ENCODE measurements at regions not wholly inside any gene's neighbourhood (a gene's known extent, or its start where the extent isn't known, plus 50 kb on each side); places are given as distances from the start of the nearest gene placed in this dataset.

DNA sequence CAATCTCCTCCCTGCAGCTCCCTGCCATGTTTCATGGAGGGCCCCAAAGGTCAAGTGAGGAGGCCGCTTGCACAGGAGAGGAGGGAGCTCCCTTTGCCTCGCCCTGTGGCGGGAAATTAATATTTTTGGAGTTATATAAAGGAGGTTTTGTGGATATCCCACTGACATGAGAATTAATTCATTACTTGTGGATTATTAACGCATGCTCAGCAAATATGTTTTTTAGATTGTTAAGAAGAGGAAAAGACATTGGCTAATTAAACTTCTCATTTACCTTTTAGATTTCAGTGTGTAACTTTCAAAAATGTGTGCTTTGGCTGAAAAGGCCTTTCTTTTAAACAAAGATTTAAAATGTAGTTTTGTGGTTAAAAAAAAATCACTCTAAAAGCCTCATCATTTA is 474.0 kb downstream of the SOCS6 start:
- Histone ChIP-seq H3K4me1 (ENCODE audit: control insufficient read depth, insufficient read depth, low read length, poor library complexity, severe bottlenecking) (no peaks in the 10 kb centered on the region), H3K27me3 (replicated peaks; ENCODE audit: control insufficient read depth, insufficient read depth, low read length, poor library complexity, severe bottlenecking) (no peaks in the 10 kb centered on the region), H3K9me3 (ENCODE audit: control insufficient read depth, low read length) (no peaks in the 10 kb centered on the region), H3K4me3 (ENCODE audit: insufficient read depth, low read depth, low read length, poor library complexity, severe bottlenecking) (no peak overlapping the region), H3K36me3 (ENCODE audit: control insufficient read depth, insufficient read depth, low read length) (no peaks in the 10 kb centered on the region), H3K27ac (ENCODE audit: insufficient read depth, low read length, poor library complexity, severe bottlenecking) (no peak overlapping the region)
- DNase-seq = no peak

DNA sequence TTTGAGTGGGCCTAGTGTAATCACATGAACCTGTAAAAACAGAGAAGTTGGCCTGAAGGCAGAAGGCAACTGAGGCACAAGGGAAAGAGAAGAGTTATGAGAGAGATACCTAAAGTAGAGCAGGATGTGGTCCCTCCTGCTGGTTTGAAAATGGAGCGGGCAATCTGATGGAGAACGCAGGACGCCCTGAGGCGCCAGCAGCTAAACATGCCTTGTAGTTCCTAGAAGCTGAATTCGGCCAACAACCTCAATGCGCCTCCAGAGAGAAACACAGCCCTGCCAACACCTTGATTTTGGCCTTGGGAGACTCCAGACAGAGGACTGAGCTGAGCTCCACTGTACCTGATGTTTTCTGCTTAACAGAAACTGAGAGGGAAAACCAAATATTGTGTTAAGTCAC is 469.9 kb downstream of the SOCS6 start:
- Histone ChIP-seq H3K9me3 (ENCODE audit: control insufficient read depth, low read length) (no peaks in the 10 kb centered on the region), H3K36me3 (ENCODE audit: control insufficient read depth, insufficient read depth, low read length) (no peaks in the 10 kb centered on the region), H3K27me3 (replicated peaks; ENCODE audit: control insufficient read depth, insufficient read depth, low read length, poor library complexity, severe bottlenecking) (no peaks in the 10 kb centered on the region), H3K27ac (ENCODE audit: insufficient read depth, low read length, poor library complexity, severe bottlenecking) (no peak overlapping the region), H3K4me3 (ENCODE audit: insufficient read depth, low read depth, low read length, poor library complexity, severe bottlenecking) (no peak overlapping the region), H3K4me1 (ENCODE audit: control insufficient read depth, insufficient read depth, low read length, poor library complexity, severe bottlenecking) (no peaks in the 10 kb centered on the region)
- no peak for DNase-seq

DNA sequence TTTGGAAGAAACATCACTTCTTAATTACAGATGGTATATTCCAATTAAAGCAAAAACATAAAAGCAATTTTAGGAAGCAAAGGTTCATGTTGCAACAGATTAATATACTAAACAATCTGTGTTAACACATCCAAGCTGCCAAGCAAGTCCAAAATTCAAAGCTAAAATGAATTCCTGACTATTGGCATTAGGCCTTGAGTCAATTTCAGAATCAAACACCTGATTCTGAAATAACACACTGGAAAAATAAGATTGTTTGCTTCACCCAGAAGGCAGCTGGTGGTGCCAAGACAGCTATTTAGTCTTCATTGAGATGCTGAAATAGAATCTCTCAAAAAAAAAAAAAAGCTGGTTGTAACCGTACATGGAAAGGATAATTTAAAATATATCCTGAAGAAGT is 465.6 kb downstream of the SOCS6 start:
- DNase-seq = no peak
- no peaks in the 10 kb centered on the region for H3K36me3 ChIP-seq (ENCODE audit: control insufficient read depth, insufficient read depth, low read length)
- H3K9me3 ChIP-seq (ENCODE audit: control insufficient read depth, low read length) = no peaks in the 10 kb centered on the region
- H3K27ac ChIP-seq (ENCODE audit: insufficient read depth, low read length, poor library complexity, severe bottlenecking) = no peak overlapping the region
- no peaks in the 10 kb centered on the region for H3K27me3 ChIP-seq (replicated peaks; ENCODE audit: control insufficient read depth, insufficient read depth, low read length, poor library complexity, severe bottlenecking)
- no peak overlapping the region for H3K4me3 ChIP-seq (ENCODE audit: insufficient read depth, low read depth, low read length, poor library complexity, severe bottlenecking)
- H3K4me1 ChIP-seq (ENCODE audit: control insufficient read depth, insufficient read depth, low read length, poor library complexity, severe bottlenecking) = no peaks in the 10 kb centered on the region

DNA sequence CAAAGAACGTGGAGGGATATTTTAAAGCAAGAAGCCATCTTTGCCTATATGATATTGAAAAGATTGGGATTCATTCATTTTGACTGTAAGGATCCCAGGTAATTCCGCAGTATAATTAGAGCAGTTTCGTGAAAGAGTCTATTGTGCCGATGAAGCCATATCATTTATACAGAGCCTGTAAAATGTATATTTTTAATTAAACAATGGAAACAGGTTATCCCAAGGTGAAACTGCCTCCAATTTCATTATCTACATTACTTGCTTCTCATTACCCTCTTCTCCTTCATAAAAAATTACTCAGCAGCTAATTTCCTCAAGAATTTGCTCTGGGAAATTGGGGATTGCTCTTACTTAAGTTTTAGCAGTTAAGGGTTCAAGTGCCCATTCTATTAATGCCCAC is 444.1 kb downstream of the SOCS6 start:
- H3K36me3 ChIP-seq (ENCODE audit: control insufficient read depth, insufficient read depth, low read length) = no peaks in the 10 kb centered on the region
- no peaks in the 10 kb centered on the region for H3K4me1 ChIP-seq (ENCODE audit: control insufficient read depth, insufficient read depth, low read length, poor library complexity, severe bottlenecking)
- no peaks in the 10 kb centered on the region for H3K9me3 ChIP-seq (ENCODE audit: control insufficient read depth, low read length)
- no peak for DNase-seq
- no peaks in the 10 kb centered on the region for H3K27me3 ChIP-seq (replicated peaks; ENCODE audit: control insufficient read depth, insufficient read depth, low read length, poor library complexity, severe bottlenecking)
- no peak overlapping the region for H3K27ac ChIP-seq (ENCODE audit: insufficient read depth, low read length, poor library complexity, severe bottlenecking)
- no peak overlapping the region for H3K4me3 ChIP-seq (ENCODE audit: insufficient read depth, low read depth, low read length, poor library complexity, severe bottlenecking)

DNA sequence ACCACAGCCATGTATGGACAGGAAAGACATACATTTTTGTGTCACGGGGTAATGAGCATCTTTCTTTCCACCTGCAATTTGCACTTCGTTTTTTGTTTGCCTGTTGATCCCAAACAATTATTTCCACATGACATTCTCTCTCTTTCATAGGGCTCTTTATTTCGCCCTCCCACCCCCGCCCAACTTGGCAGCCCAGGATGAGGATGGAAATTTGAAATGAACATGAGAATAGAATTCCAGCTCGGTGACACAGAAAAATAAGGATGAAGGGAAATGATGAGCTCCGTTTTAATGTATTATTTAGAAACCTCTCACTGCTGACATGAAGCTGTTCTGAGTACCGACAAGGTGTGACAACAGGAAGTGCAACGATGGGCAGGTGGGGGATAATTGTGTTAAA is 443.3 kb downstream of the SOCS6 start:
- Histone ChIP-seq H3K27ac (ENCODE audit: insufficient read depth, low read length, poor library complexity, severe bottlenecking) (no peak overlapping the region), H3K4me1 (ENCODE audit: control insufficient read depth, insufficient read depth, low read length, poor library complexity, severe bottlenecking) (no peaks in the 10 kb centered on the region), H3K27me3 (replicated peaks; ENCODE audit: control insufficient read depth, insufficient read depth, low read length, poor library complexity, severe bottlenecking) (no peaks in the 10 kb centered on the region), H3K4me3 (ENCODE audit: insufficient read depth, low read depth, low read length, poor library complexity, severe bottlenecking) (no peak overlapping the region), H3K9me3 (ENCODE audit: control insufficient read depth, low read length) (no peaks in the 10 kb centered on the region), H3K36me3 (ENCODE audit: control insufficient read depth, insufficient read depth, low read length) (no peaks in the 10 kb centered on the region)
- DNase-seq = no peak

DNA sequence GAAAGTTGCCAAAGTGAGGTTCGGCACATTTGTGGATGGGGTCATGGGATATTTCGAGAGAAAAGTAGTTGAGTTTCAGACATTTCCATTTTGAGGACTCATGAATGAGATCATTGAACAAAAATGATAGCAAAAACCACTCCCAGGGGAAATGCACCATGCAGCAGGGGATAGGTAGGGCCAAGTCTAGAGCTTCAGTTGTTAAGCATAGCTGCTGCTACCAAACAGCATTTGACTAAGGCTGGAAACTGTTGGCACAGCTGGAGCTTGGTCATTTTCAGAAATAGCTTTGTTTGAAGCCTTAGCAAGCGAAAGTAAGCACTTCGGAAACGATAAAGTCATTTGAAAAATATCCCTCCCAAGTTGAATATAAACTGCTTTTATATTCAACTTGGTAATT is 431.8 kb downstream of the SOCS6 start:
- Histone ChIP-seq H3K27me3 (replicated peaks; ENCODE audit: control insufficient read depth, insufficient read depth, low read length, poor library complexity, severe bottlenecking) (no peaks in the 10 kb centered on the region), H3K36me3 (ENCODE audit: control insufficient read depth, insufficient read depth, low read length) (no peaks in the 10 kb centered on the region), H3K27ac (ENCODE audit: insufficient read depth, low read length, poor library complexity, severe bottlenecking) (no peak overlapping the region), H3K4me3 (ENCODE audit: insufficient read depth, low read depth, low read length, poor library complexity, severe bottlenecking) (no peak overlapping the region), H3K9me3 (ENCODE audit: control insufficient read depth, low read length) (no peaks in the 10 kb centered on the region), H3K4me1 (ENCODE audit: control insufficient read depth, insufficient read depth, low read length, poor library complexity, severe bottlenecking) (no peaks in the 10 kb centered on the region)
- DNase-seq = no peak

DNA sequence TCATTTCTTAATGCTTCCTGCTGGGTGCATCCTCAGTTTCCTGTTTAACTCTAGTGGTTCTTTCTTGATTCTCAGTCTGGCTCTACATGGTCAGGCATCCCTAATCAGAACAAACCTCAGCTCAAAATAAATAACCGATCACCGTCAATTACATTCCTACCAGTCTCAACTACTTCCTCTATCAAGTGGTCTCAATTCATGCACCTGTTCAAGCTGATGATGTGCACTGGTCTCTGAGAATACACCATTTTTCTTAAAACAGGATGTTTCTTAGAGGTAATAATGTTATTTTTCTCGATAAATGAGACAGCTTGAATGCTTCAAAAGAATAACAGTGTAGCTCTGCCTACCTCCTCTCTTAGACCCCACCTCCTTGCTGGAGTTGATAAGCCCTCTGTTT is 420.9 kb downstream of the SOCS6 start:
- Histone ChIP-seq H3K27ac (ENCODE audit: insufficient read depth, low read length, poor library complexity, severe bottlenecking) (no peak overlapping the region), H3K4me1 (ENCODE audit: control insufficient read depth, insufficient read depth, low read length, poor library complexity, severe bottlenecking) (no peaks in the 10 kb centered on the region), H3K36me3 (ENCODE audit: control insufficient read depth, insufficient read depth, low read length) (no peaks in the 10 kb centered on the region), H3K9me3 (ENCODE audit: control insufficient read depth, low read length) (no peaks in the 10 kb centered on the region), H3K27me3 (replicated peaks; ENCODE audit: control insufficient read depth, insufficient read depth, low read length, poor library complexity, severe bottlenecking) (no peaks in the 10 kb centered on the region), H3K4me3 (ENCODE audit: insufficient read depth, low read depth, low read length, poor library complexity, severe bottlenecking) (no peak overlapping the region)
- no peak for DNase-seq

DNA sequence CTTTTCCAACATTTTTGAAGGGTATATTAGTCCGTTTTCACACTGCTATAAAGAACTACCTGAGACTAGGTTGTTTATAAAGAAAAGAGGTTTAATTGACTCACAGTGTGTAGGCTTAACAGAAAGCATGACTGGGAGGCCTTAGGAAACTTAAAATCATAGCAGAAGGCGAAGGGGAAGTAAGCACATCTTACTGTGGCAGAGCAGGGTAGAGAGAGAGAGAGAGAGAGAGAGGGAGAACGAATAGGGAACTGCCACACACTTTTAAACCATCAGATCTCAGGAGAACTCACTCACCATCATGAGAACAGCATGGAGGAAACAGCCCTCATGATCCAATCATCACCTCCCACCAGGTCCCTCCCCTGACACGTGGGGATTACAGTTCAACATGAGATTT is 420.3 kb downstream of the SOCS6 start:
- no peaks in the 10 kb centered on the region for H3K36me3 ChIP-seq (ENCODE audit: control insufficient read depth, insufficient read depth, low read length)
- no peaks in the 10 kb centered on the region for H3K4me1 ChIP-seq (ENCODE audit: control insufficient read depth, insufficient read depth, low read length, poor library complexity, severe bottlenecking)
- H3K27ac ChIP-seq (ENCODE audit: insufficient read depth, low read length, poor library complexity, severe bottlenecking) = no peak overlapping the region
- H3K9me3 ChIP-seq (ENCODE audit: control insufficient read depth, low read length) = no peaks in the 10 kb centered on the region
- no peak overlapping the region for H3K4me3 ChIP-seq (ENCODE audit: insufficient read depth, low read depth, low read length, poor library complexity, severe bottlenecking)
- H3K27me3 ChIP-seq (replicated peaks; ENCODE audit: control insufficient read depth, insufficient read depth, low read length, poor library complexity, severe bottlenecking) = no peaks in the 10 kb centered on the region
- no peak for DNase-seq

DNA sequence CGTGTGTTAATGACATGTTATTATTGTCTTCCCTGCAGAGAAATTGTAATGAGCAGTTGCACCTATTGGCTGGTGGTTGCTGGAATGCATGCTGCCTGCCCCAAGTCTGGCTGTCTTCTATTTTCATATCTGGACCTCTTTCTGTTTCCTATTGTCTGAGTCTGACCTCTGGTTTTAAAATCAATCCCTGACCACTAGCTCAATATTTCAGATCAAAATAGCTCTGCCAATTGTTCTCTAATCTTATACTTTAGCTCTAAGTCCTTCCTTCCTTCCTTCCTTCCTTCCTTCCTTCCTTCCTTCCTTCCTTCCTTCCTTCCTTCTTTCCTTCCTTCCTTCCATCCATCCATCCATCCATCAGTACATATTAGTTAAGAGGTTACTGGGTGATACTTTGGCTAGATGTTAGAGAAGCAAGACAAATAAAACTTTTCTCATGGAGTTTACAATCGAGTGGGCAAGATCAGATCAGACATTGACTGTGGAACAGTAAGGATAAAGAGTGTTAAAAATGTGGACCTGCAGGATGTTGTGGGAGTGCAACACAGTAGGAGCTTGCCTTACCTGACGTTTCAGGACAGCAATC is 417.1 kb downstream of the SOCS6 start:
- Histone ChIP-seq H3K4me3 (ENCODE audit: insufficient read depth, low read depth, low read length, poor library complexity, severe bottlenecking) (no peak overlapping the region), H3K36me3 (ENCODE audit: control insufficient read depth, insufficient read depth, low read length) (no peaks in the 10 kb centered on the region), H3K27me3 (replicated peaks; ENCODE audit: control insufficient read depth, insufficient read depth, low read length, poor library complexity, severe bottlenecking) (no peaks in the 10 kb centered on the region), H3K4me1 (ENCODE audit: control insufficient read depth, insufficient read depth, low read length, poor library complexity, severe bottlenecking) (no peaks in the 10 kb centered on the region), H3K9me3 (ENCODE audit: control insufficient read depth, low read length) (no peaks in the 10 kb centered on the region), H3K27ac (ENCODE audit: insufficient read depth, low read length, poor library complexity, severe bottlenecking) (no peak overlapping the region)
- no peak for DNase-seq

DNA sequence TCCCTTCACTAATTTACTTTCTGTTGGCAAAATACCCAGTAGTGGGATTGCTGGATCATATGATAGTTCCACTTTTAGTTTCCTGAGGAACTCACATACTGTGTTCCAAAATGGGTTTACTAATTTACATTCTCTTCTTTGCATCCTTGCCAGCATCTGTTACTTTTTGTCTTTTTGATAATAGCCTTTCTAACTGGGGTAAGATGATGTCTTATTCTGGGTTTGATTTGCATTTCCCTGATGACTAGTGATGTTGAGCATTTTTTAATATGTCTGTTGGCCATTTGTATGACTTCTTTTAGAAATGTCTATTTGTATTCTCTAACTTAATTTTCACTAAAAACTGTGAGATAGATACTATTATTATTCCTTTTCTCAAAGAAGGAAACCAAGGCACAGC is 411.7 kb downstream of the SOCS6 start:
- no peak for DNase-seq
- Histone ChIP-seq H3K27me3 (replicated peaks; ENCODE audit: control insufficient read depth, insufficient read depth, low read length, poor library complexity, severe bottlenecking) (no peaks in the 10 kb centered on the region), H3K36me3 (ENCODE audit: control insufficient read depth, insufficient read depth, low read length) (no peaks in the 10 kb centered on the region), H3K9me3 (ENCODE audit: control insufficient read depth, low read length) (no peaks in the 10 kb centered on the region), H3K4me1 (ENCODE audit: control insufficient read depth, insufficient read depth, low read length, poor library complexity, severe bottlenecking) (no peaks in the 10 kb centered on the region), H3K27ac (ENCODE audit: insufficient read depth, low read length, poor library complexity, severe bottlenecking) (no peak overlapping the region), H3K4me3 (ENCODE audit: insufficient read depth, low read depth, low read length, poor library complexity, severe bottlenecking) (no peak overlapping the region)

DNA sequence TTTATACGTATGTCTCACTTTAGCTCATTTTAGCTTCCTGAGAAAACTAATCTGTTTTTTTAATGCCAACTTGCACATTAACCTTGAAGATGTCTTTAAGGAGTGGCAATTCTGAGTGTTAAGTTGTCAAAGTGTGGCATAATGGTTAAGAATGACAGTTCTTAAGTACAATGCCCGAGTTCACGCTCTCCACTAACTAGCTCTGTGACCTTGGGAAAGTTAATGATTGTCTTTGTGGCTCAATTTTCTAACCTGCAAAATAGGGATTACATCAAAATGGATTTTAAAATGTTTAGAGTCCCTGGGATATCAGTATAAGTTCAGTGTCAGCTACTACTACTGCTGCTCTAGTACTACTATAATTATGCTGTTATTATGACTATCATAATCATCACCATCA is 409.7 kb downstream of the SOCS6 start:
- DNase-seq = no peak
- H3K4me1 ChIP-seq (ENCODE audit: control insufficient read depth, insufficient read depth, low read length, poor library complexity, severe bottlenecking) = no peaks in the 10 kb centered on the region
- H3K36me3 ChIP-seq (ENCODE audit: control insufficient read depth, insufficient read depth, low read length) = no peaks in the 10 kb centered on the region
- no peaks in the 10 kb centered on the region for H3K27me3 ChIP-seq (replicated peaks; ENCODE audit: control insufficient read depth, insufficient read depth, low read length, poor library complexity, severe bottlenecking)
- H3K9me3 ChIP-seq (ENCODE audit: control insufficient read depth, low read length) = no peaks in the 10 kb centered on the region
- no peak overlapping the region for H3K4me3 ChIP-seq (ENCODE audit: insufficient read depth, low read depth, low read length, poor library complexity, severe bottlenecking)
- no peak overlapping the region for H3K27ac ChIP-seq (ENCODE audit: insufficient read depth, low read length, poor library complexity, severe bottlenecking)

All from effector memory CD4-positive, alpha-beta T cell (primary cell).